ENCODE measurements at regions not wholly inside any gene's neighbourhood (a gene's known extent, or its start where the extent isn't known, plus 50 kb on each side); places are given as distances from the start of the nearest gene placed in this dataset.

GRCh38 chr3:87410110-87410509, 133.7 kb upstream of the POU1F1 start:
- DNase-seq (ENCODE audit: low spot score in 2 of 2) = no peak
- no peak overlapping the region for H3K4me3 ChIP-seq
- H3K4me1 ChIP-seq = no peaks in the 10 kb centered on the region
- no peaks in the 10 kb centered on the region for H3K27me3 ChIP-seq (ENCODE audit: low read depth)
- in situ Hi-C loops (cut with MboI; ENCODE audit: low sequenced_read_pairs) = no loop called here
- H3K36me3 ChIP-seq (replicated peaks) = no peaks in the 10 kb centered on the region
- no peaks in the 10 kb centered on the region for H3K9me3 ChIP-seq

GRCh38 chr3:87398168-87398801, 121.9 kb upstream of the POU1F1 start:
- Histone ChIP-seq H3K36me3 (replicated peaks) (no peaks in the 10 kb centered on the region), H3K4me3 (no peak overlapping the region), H3K9me3 (no peaks in the 10 kb centered on the region), H3K27me3 (ENCODE audit: low read depth) (no peaks in the 10 kb centered on the region), H3K4me1 (no peaks in the 10 kb centered on the region)
- in situ Hi-C loops (cut with MboI; ENCODE audit: low sequenced_read_pairs) = no loop called here
- DNase-seq (ENCODE audit: low spot score in 2 of 2) = no peak

- Histone ChIP-seq H3K9me3 (no peaks in the 10 kb centered on the region), H3K4me3 (no peak overlapping the region), H3K36me3 (replicated peaks) (no peaks in the 10 kb centered on the region), H3K27me3 (ENCODE audit: low read depth) (no peaks in the 10 kb centered on the region), H3K4me1 (no peaks in the 10 kb centered on the region)
- in situ Hi-C loops (cut with MboI; ENCODE audit: low sequenced_read_pairs) = no loop called here
- no peak for DNase-seq (ENCODE audit: low spot score in 2 of 2)
Measured at GRCh38 chr3:87397211-87397610, 120.8 kb upstream of the POU1F1 start.

- in situ Hi-C loops (cut with MboI; ENCODE audit: low sequenced_read_pairs) = no loop called here
- no peaks in the 10 kb centered on the region for H3K27me3 ChIP-seq (ENCODE audit: low read depth)
Measured at GRCh38 chr3:87390821-87391220, 114.4 kb upstream of the POU1F1 start.

GRCh38 chr3:87390353-87390752, 114.0 kb upstream of the POU1F1 start:
- in situ Hi-C loops (cut with MboI; ENCODE audit: low sequenced_read_pairs) = no loop called here
- no peak for DNase-seq (ENCODE audit: low spot score in 2 of 2)
- no peaks in the 10 kb centered on the region for H3K27me3 ChIP-seq (ENCODE audit: low read depth)
- no peaks in the 10 kb centered on the region for H3K36me3 ChIP-seq (replicated peaks)
- H3K4me1 ChIP-seq = no peaks in the 10 kb centered on the region
- no peak overlapping the region for H3K4me3 ChIP-seq
- no peaks in the 10 kb centered on the region for H3K9me3 ChIP-seq

More at GRCh38 chr3:87390821-87391220, 114.4 kb upstream of the POU1F1 start:
- no peaks in the 10 kb centered on the region for H3K4me1 ChIP-seq
- H3K4me3 ChIP-seq = no peak overlapping the region
- no peaks in the 10 kb centered on the region for H3K9me3 ChIP-seq
- DNase-seq (ENCODE audit: low spot score in 2 of 2) = no peak
- H3K36me3 ChIP-seq (replicated peaks) = no peaks in the 10 kb centered on the region

GRCh38 chr3:87375231-87375682, 98.9 kb upstream of the POU1F1 start:
- Histone ChIP-seq H3K9me3 (no peaks in the 10 kb centered on the region), H3K4me1 (no peaks in the 10 kb centered on the region), H3K4me3 (no peak overlapping the region), H3K36me3 (replicated peaks) (no peaks in the 10 kb centered on the region), H3K27me3 (ENCODE audit: low read depth) (no peaks in the 10 kb centered on the region; the same call in 1 of the 2 replicates)
- in situ Hi-C loops (cut with MboI; ENCODE audit: low sequenced_read_pairs) = no loop called here
- DNase-seq (ENCODE audit: low spot score in 2 of 2) = no peak

- Histone ChIP-seq H3K27me3 (ENCODE audit: low read depth) (no peaks in the 10 kb centered on the region), H3K4me3 (no peak overlapping the region), H3K36me3 (replicated peaks) (no peaks in the 10 kb centered on the region), H3K9me3 (no peaks in the 10 kb centered on the region), H3K4me1 (no peaks in the 10 kb centered on the region)
- DNase-seq (ENCODE audit: low spot score in 2 of 2) = no peak
- in situ Hi-C loops (cut with MboI; ENCODE audit: low sequenced_read_pairs) = no loop called here
Measured at GRCh38 chr3:87370007-87370406, 93.6 kb upstream of the POU1F1 start.

- in situ Hi-C loops (cut with MboI; ENCODE audit: low sequenced_read_pairs) = no loop called here
- Histone ChIP-seq H3K27me3 (ENCODE audit: low read depth) (no peaks in the 10 kb centered on the region), H3K4me1 (no peaks in the 10 kb centered on the region), H3K4me3 (no peak overlapping the region), H3K9me3 (no peaks in the 10 kb centered on the region), H3K36me3 (replicated peaks) (no peaks in the 10 kb centered on the region)
- no peak for DNase-seq (ENCODE audit: low spot score in 2 of 2)
Measured at GRCh38 chr3:87367736-87368135, 91.4 kb upstream of the POU1F1 start.

- Histone ChIP-seq H3K36me3 (replicated peaks) (no peaks in the 10 kb centered on the region), H3K27me3 (ENCODE audit: low read depth) (no peaks in the 10 kb centered on the region), H3K4me1 (no peaks in the 10 kb centered on the region), H3K4me3 (no peak overlapping the region), H3K9me3 (no peaks in the 10 kb centered on the region)
- no peak for DNase-seq (ENCODE audit: low spot score in 2 of 2)
- in situ Hi-C loops (cut with MboI; ENCODE audit: low sequenced_read_pairs) = no loop called here
Measured at GRCh38 chr3:87363721-87364120, 87.3 kb upstream of the POU1F1 start.

- Histone ChIP-seq H3K4me1 (no peaks in the 10 kb centered on the region), H3K4me3 (no peak overlapping the region), H3K27me3 (ENCODE audit: low read depth) (no peaks in the 10 kb centered on the region), H3K36me3 (replicated peaks) (no peaks in the 10 kb centered on the region), H3K9me3 (no peaks in the 10 kb centered on the region)
- no peak for DNase-seq (ENCODE audit: low spot score in 2 of 2)
- in situ Hi-C loops (cut with MboI; ENCODE audit: low sequenced_read_pairs) = no loop called here
Measured at GRCh38 chr3:87361956-87362355, 85.6 kb upstream of the POU1F1 start.

GRCh38 chr3:87361271-87361670, 84.9 kb upstream of the POU1F1 start:
- Histone ChIP-seq H3K27me3 (ENCODE audit: low read depth) (no peaks in the 10 kb centered on the region), H3K4me1 (no peaks in the 10 kb centered on the region), H3K4me3 (no peak overlapping the region), H3K9me3 (no peaks in the 10 kb centered on the region), H3K36me3 (replicated peaks) (no peaks in the 10 kb centered on the region)
- DNase-seq (ENCODE audit: low spot score in 2 of 2) = no peak
- in situ Hi-C loops (cut with MboI; ENCODE audit: low sequenced_read_pairs) = no loop called here

- no peaks in the 10 kb centered on the region for H3K9me3 ChIP-seq
- H3K36me3 ChIP-seq (replicated peaks) = no peaks in the 10 kb centered on the region
- in situ Hi-C loops (cut with MboI; ENCODE audit: low sequenced_read_pairs) = no loop called here
- H3K4me3 ChIP-seq = no peak overlapping the region
- DNase-seq (ENCODE audit: low spot score in 2 of 2) = no peak
- no peaks in the 10 kb centered on the region for H3K4me1 ChIP-seq
- H3K27me3 ChIP-seq (ENCODE audit: low read depth) = no peaks in the 10 kb centered on the region
Measured at GRCh38 chr3:87359826-87360225, 83.4 kb upstream of the POU1F1 start.

GRCh38 chr3:87359025-87359424, 82.6 kb upstream of the POU1F1 start:
- Histone ChIP-seq H3K36me3 (replicated peaks) (no peaks in the 10 kb centered on the region), H3K27me3 (ENCODE audit: low read depth) (no peaks in the 10 kb centered on the region), H3K4me3 (no peak overlapping the region), H3K4me1 (no peaks in the 10 kb centered on the region), H3K9me3 (no peaks in the 10 kb centered on the region)
- DNase-seq (ENCODE audit: low spot score in 2 of 2) = no peak
- in situ Hi-C loops (cut with MboI; ENCODE audit: low sequenced_read_pairs) = no loop called here

- H3K9me3 ChIP-seq = no peaks in the 10 kb centered on the region
- no peaks in the 10 kb centered on the region for H3K27me3 ChIP-seq (ENCODE audit: low read depth)
- in situ Hi-C loops (cut with MboI; ENCODE audit: low sequenced_read_pairs) = no loop called here
- DNase-seq (ENCODE audit: low spot score in 2 of 2) = no peak
- H3K4me3 ChIP-seq = no peak overlapping the region
- H3K4me1 ChIP-seq = no peaks in the 10 kb centered on the region
- H3K36me3 ChIP-seq (replicated peaks) = no peaks in the 10 kb centered on the region
Measured at GRCh38 chr3:87358066-87358465, 81.7 kb upstream of the POU1F1 start.

- H3K4me3 ChIP-seq = no peak overlapping the region
- no peaks in the 10 kb centered on the region for H3K9me3 ChIP-seq
- in situ Hi-C loops (cut with MboI; ENCODE audit: low sequenced_read_pairs) = no loop called here
- DNase-seq (ENCODE audit: low spot score in 2 of 2) = no peak
- no peaks in the 10 kb centered on the region for H3K36me3 ChIP-seq (replicated peaks)
- H3K27me3 ChIP-seq (ENCODE audit: low read depth) = no peaks in the 10 kb centered on the region
- no peaks in the 10 kb centered on the region for H3K4me1 ChIP-seq
Measured at GRCh38 chr3:87354398-87354797, 78.0 kb upstream of the POU1F1 start.
